Choroid plexus epithelial cell (primary cell): ENCODE measurements at regions not wholly inside any gene's neighbourhood (a gene's known extent, or its start where the extent isn't known, plus 50 kb on each side); places are given as distances from the start of the nearest gene placed in this dataset.
"Not testable (repeated sequence)": the region's sequence is repeated elsewhere in the genome, so short reads cannot be mapped to it uniquely, and the experiment has no call there.

Source experiments
- DNase-seq: peaks from one replicate; pipeline ENCODE4 v3.0.0-alpha.2; 2010; ENCODE audit warnings: low read depth
- H3K4me3 ChIP-seq: 2 replicates; pipeline ENCODE4 v1.5.1; 2011; ENCODE audit warnings: low read depth, mild to moderate bottlenecking, control low read depth, low read length, moderate library complexity
- TF ChIP-seq, protein P1 (sequence below): conservative IDR thresholded peaks from 2 replicates; pipeline ENCODE4 v1.5.1; 2011; ENCODE audit warnings: low read depth, mild to moderate bottlenecking, control low read depth, inconsistent platforms, low read length, moderate library complexity

DNA sequence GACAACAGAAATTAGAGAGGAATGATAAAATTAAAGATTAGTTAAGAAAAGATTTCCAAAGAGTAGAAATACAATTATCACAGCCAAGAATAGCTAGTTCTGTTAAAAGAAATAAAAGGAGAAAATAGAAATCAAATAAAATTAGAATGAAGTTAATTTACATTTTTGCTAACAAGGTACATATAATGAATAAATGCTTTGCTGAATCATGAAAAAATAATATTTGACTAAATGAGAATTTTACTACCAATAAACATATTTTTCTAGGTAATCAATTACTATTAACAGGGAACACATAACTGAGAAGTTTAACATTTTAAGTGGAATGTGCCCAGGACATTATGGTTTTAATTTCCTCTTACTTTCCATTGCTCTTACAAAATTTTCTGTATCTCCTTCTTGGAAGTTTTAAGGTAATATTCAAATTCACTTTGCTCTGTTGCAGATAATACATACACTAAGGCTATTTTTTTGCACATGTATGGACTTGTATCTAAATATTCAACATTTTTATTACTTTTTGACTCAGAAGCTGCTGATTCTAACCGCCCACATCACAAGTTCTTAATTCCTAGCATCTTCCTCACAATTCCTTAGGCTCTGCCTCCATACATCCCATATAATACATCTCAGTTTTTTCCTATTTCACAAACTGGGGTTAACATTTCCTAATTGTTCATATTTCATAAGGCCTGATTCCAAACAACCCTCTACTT is 870.7 kb upstream of the INTU start:
- no peak for DNase-seq
- TF ChIP-seq, protein P1, sequence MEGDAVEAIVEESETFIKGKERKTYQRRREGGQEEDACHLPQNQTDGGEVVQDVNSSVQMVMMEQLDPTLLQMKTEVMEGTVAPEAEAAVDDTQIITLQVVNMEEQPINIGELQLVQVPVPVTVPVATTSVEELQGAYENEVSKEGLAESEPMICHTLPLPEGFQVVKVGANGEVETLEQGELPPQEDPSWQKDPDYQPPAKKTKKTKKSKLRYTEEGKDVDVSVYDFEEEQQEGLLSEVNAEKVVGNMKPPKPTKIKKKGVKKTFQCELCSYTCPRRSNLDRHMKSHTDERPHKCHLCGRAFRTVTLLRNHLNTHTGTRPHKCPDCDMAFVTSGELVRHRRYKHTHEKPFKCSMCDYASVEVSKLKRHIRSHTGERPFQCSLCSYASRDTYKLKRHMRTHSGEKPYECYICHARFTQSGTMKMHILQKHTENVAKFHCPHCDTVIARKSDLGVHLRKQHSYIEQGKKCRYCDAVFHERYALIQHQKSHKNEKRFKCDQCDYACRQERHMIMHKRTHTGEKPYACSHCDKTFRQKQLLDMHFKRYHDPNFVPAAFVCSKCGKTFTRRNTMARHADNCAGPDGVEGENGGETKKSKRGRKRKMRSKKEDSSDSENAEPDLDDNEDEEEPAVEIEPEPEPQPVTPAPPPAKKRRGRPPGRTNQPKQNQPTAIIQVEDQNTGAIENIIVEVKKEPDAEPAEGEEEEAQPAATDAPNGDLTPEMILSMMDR = no peak
- no peak overlapping the region for H3K4me3 ChIP-seq

DNA sequence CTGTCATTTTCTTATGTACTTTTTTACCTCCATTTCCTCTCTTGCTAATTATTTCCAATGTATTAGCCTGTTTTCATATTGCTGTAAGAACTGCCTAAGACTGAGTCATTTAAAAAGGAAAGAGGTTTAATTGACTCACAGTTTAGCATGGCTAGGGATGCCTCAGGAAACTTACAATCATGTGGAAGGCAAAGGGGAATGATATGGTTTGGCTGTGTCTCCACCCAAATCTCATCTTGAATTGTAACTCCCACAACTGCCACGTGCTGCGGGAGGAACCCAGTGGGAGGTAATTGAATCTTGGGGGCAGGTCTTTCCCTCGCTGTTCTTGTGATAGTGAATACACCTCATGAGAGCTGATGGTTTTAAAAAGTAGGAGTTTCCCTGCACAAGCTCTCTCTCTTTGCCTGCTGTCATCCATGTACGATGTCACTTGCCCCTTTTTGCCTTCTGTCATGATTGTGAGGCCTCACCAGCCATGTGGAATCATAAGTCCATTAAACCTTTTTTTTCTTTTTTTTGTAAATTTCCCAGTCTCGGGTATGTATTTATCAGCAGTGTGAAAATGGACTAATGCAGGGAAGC is 870.0 kb upstream of the INTU start:
- no peak for DNase-seq
- H3K4me3 ChIP-seq = no peak overlapping the region
- TF ChIP-seq, protein P1 = no peak

DNA sequence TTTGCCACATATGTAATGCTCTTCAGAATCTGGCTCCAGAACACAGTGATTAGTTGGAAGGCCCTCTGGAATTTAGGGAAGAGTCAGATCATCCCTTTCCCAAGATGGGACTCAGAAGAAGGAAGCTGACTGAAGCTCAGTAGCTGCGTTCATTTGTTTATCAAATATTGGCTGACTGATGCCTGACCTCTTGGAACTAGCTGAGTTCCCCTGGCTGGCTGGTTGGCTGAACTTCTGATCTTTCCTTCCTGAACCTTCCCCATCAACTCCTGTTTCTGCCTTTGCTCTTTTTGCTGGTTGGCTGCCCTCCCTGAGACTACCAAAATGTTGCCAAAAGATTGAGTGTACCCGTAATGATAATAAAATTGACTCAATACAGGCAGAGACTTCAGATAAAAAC is 866.5 kb upstream of the INTU start:
- H3K4me3 ChIP-seq = no peak overlapping the region
- TF ChIP-seq, protein P1 = no peak
- DNase-seq = peak; percentile 5

DNA sequence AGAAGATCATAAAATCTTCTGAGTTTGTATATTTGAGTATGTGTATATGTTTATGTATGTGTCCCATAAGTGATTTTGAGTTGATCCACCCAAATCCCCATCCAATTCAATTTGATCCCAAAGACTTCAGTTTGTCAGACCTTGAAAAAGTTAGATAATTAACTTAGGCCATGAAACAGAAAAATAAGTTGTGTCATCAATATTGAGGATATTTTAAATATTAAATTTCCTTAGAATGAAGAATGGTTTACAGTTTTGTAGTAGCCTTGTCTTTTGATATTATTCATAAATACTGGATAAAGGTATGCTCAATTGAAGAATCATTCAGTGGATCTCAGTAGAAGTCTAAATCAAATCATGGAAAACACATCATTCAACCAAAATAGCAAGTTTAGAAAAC is 864.4 kb upstream of the INTU start:
- no peak for DNase-seq
- no peak overlapping the region for H3K4me3 ChIP-seq
- TF ChIP-seq, protein P1 = no peak

DNA sequence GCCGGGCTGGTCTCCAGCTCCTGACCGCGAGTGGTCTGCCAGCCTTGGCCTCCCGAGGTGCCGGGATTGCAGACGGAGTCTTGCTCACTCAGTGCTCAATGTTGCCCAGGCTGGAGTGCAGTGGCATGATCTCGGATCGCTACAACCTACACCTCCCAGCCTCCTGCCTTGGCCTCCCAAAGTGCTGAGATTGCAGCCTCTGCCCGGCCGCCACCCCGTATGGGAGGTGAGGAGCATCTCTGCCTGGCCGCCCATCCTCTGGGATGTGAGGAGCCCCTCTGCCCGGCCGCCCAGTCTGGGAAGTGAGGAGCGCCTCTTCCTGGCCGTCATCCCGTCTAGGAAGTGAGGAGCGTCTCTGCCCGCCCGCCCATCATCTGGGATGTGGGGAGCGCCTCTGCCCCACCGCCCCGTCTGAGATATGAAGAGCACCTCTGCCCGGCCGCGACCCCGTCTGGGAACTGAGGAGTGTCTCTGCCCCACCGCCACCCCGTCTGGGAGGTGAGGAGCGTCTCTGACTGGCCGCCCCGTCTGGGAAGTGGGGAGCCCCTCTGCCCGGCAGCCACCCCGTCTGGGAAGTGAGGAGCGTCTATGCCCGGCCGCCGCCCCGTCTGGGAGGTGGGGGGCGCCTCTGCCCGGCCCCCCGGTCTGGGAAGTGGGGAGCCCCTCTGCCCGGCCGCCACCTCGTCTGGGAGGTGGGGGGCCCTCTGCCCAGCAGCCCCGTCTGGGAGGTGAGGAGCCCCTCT is 861.8 kb upstream of the INTU start:
- not testable (repeated sequence) for DNase-seq, H3K4me3 ChIP-seq

DNA sequence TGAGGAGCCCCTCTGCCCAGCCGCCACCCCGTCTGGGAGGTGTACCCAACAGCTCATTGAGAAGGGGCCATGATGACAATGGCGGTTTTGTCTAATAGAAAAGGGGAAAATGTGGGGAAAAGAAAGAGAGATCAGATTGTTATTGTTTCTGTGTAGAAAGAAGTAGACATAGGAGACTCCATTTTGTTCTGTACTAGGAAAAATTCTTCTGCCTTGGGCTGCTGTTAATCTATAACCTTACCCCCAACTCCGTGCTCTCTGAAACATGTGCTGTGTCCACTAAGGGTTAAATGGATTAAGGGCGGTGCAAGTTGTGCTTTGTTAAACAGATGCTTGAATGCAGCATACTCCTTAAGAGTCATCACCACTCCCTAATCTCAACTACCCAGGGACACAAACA is 861.1 kb upstream of the INTU start:
- not testable (repeated sequence) for DNase-seq, H3K4me3 ChIP-seq

DNA sequence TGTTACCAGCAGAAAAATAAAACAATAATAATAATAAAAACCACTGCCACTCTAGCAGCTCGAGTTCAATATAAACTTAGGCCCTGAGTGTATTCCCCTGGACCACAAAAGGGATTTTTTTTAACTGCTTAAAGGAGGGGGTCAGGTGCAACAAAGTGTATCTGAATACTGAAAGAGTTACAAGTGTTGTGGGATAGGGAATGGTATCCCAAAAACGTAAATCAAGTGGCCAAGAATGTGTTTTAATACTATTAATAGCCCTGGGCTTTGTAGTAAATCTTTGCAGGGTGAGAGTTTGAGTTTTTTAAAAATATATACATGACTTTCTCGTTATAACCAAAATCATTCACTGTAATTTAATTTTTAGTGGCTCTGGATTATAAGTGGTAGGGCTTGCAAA is 860.1 kb upstream of the INTU start:
- no peak overlapping the region for H3K4me3 ChIP-seq
- TF ChIP-seq, protein P1 = no peak
- no peak for DNase-seq
